Kidney epithelial cell (primary cell): ENCODE measurements at regions not wholly inside any gene's neighbourhood (a gene's known extent, or its start where the extent isn't known, plus 50 kb on each side); places are given as distances from the start of the nearest gene placed in this dataset.
A peak's percentile ranks its signal among the peaks of the same experiment; 100 is the strongest.

ENCODE experiments used
- DNase-seq: peaks from one replicate; pipeline ENCODE4 v3.0.0-alpha.2; 2010; ENCODE audit warnings: low read depth
- H3K27me3 ChIP-seq: 2 replicates; pipeline ENCODE4 v1.6.0; 2011; ENCODE audit warnings: low read length; ENCODE audit not compliant: control insufficient read depth, insufficient read depth
- H3K36me3 ChIP-seq: 2 replicates; pipeline ENCODE4 v1.5.1; 2011; ENCODE audit warnings: low read length; ENCODE audit not compliant: control insufficient read depth, insufficient read depth
- H3K4me3 ChIP-seq: 2 replicates; pipeline ENCODE4 v1.5.1; 2011; ENCODE audit warnings: low read depth, mild to moderate bottlenecking, control low read depth, low read length
- TF ChIP-seq, protein P1 (sequence below): IDR thresholded peaks from 2 replicates; pipeline ENCODE4 v1.5.1; 2011; ENCODE audit warnings: mild to moderate bottlenecking, moderate library complexity, low read length, control low read depth, inconsistent platforms; ENCODE audit not compliant: insufficient read depth, poor library complexity, severe bottlenecking

DNA sequence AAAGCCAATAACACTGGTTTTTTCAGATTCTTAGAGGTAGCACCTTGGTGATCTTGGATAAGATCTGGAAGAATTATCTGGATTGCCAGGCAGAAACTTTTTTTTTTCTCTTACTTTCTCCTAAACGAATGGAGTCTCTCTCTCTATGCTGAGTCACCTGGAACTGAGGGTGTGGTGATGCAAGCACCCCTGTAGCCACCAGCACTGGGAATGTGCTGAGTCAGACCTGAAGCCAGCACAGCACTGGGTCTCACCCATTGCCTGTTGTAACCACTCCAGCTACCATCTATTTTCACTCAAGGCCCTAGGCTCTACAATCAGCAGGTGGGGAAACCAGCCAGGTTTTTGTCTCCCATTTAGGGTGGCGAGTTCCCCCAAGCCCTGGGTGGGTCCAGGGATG, 923.8 kb downstream of the RAPGEF2 start:
- DNase-seq: peak; percentile 66
- Histone ChIP-seq H3K27me3 (no peaks in the 10 kb centered on the region), H3K36me3 (no peaks in the 10 kb centered on the region), H3K4me3 (no peak overlapping the region)
- TF ChIP-seq, protein P1, sequence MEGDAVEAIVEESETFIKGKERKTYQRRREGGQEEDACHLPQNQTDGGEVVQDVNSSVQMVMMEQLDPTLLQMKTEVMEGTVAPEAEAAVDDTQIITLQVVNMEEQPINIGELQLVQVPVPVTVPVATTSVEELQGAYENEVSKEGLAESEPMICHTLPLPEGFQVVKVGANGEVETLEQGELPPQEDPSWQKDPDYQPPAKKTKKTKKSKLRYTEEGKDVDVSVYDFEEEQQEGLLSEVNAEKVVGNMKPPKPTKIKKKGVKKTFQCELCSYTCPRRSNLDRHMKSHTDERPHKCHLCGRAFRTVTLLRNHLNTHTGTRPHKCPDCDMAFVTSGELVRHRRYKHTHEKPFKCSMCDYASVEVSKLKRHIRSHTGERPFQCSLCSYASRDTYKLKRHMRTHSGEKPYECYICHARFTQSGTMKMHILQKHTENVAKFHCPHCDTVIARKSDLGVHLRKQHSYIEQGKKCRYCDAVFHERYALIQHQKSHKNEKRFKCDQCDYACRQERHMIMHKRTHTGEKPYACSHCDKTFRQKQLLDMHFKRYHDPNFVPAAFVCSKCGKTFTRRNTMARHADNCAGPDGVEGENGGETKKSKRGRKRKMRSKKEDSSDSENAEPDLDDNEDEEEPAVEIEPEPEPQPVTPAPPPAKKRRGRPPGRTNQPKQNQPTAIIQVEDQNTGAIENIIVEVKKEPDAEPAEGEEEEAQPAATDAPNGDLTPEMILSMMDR: no peak

DNA sequence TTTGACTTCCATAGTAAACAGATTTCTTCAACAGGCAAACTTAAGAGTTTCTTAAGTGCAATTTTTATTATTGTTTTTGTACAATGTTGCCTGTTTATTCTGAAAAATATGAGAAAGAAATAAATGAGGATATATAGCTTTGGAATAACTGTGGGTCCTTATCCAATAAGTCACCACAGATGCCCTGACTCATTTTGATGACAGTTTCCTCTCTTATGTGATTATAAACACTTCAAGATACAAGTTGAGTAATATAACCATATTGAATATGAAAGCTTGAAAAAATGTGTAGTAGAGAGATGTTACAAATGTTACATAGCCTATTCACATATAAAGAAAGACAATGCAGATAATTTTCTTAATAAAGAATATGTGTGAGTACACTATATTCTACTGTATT, 931.6 kb downstream of the RAPGEF2 start:
- TF ChIP-seq, protein P1: no peak
- no peak for DNase-seq
- no peaks in the 10 kb centered on the region for H3K36me3 ChIP-seq
- no peaks in the 10 kb centered on the region for H3K27me3 ChIP-seq
- H3K4me3 ChIP-seq: no peak overlapping the region

DNA sequence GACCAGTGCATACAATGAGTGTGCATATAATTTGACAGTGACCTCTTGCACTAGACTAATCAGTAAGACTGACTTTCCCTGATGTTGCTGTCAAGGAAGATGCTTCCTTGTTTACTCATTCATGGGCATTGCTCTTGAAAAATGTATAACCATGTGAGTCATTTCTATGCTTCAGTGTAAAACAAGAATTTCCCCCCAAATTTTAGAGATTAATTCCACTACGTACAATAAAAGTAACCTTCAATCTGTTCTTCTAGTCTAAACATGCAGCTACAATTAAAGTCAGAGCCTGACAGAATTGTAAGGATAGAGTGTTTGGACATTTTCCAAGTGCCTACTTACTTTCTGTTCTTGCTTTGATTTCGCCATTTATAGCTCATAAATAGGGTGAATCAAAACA, 935.7 kb downstream of the RAPGEF2 start:
- Histone ChIP-seq H3K36me3 (no peaks in the 10 kb centered on the region), H3K4me3 (no peak overlapping the region), H3K27me3 (no peaks in the 10 kb centered on the region)
- TF ChIP-seq, protein P1: no peak
- no peak for DNase-seq

DNA sequence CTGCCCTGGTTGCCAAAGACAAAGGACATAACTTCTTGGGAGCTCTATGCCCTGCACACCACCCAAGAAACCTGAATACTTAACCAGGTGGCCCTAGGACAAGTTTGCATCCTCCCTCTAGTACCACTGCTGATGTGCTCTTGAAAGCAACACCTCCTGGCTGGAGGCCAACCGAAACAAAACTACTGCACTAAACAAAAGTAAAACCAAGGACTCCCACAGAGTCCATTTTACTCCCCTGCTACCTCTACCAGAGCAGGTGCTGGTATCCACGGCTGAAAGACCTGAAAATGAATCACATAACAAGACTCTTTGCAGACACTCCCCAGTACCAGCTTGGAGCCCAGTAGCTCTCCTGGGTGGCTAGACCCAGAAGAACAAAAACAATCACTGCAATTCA, 941.8 kb downstream of the RAPGEF2 start:
- Histone ChIP-seq H3K36me3 (no peaks in the 10 kb centered on the region), H3K27me3 (no peaks in the 10 kb centered on the region), H3K4me3 (no peak overlapping the region)
- DNase-seq: no peak
- TF ChIP-seq, protein P1: no peak

DNA sequence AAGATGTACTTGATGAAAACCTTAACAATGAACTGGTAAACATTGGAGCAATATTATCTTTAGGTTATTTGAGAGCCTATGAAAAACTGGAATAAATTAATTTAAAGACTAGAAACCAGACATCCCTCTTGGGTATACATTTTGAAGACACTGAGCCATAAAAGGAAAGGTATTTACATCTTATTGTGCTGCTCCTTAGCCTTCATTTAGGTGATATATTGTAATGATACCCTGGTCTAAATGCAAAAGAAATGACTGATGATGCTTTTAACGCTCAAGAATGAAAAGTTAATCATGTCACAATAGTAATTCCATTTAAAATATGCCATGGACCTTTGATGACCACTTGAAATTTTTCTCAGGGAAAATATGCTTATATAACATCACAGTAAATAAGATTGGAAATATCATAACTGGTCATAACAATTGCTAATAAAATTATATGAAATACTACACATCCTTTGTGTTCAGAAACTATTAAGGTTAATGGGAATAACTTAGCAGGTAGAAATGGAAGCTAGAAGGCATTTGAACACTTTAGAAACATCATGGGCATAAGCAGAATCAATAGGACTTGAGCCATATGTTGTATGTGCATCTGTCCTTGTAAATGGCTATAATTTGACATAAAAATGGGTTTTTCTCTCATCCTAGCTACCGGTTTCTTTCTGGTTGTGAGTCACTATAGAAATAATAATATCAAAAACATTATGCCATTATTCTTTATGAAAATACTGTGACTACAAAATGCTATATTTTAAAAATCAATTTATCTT, 979.7 kb downstream of the RAPGEF2 start:
- DNase-seq: no peak
- Histone ChIP-seq H3K4me3 (no peak overlapping the region), H3K27me3 (no peaks in the 10 kb centered on the region), H3K36me3 (no peaks in the 10 kb centered on the region)
- TF ChIP-seq, protein P1: no peak

DNA sequence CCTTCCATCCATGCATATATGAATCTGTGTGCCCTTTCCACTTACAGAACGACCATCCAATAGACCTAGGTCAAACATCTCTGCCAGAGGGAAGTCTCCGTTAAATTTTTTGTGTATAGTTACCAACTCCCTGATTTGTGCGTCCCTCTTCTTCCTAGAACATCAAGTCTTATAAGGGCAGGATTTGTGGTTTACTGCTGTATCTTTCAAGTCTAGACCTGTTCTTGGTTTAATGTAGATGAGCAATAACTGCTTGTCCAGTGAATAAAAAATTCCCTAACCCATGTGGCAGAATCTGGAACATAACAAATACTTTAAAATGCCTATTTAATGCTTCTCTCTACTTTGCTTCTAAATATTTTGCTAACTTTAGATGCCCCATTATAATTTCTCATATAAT, 988.8 kb downstream of the RAPGEF2 start:
- TF ChIP-seq, protein P1: no peak
- no peak for DNase-seq
- H3K36me3 ChIP-seq: no peaks in the 10 kb centered on the region
- no peaks in the 10 kb centered on the region for H3K27me3 ChIP-seq
- no peak overlapping the region for H3K4me3 ChIP-seq
